Neural cell (in vitro differentiated cells): ENCODE measurements at regions not wholly inside any gene's neighbourhood (a gene's known extent, or its start where the extent isn't known, plus 50 kb on each side); places are given as distances from the start of the nearest gene placed in this dataset.

ENCODE experiments used
- H2AFZ ChIP-seq: fragments of 200-600, 300-800 bp; sonication (generic), shearing (Covaris generic); 2 replicates; pipeline ENCODE4 v1.6.0; 2014; ENCODE audit warnings: low read depth, mild to moderate bottlenecking, antibody characterized with exemption, low read length, moderate library complexity
- H3F3A ChIP-seq: fragments of 200-600 bp; shearing (Covaris generic); 2 replicates; pipeline ENCODE4 v1.6.1; 2016; ENCODE audit warnings: mild to moderate bottlenecking, moderate library complexity, mixed read lengths, antibody characterized with exemption, low read length; ENCODE audit not compliant: insufficient read depth, poor library complexity, severe bottlenecking
- H3K27ac ChIP-seq: fragments of 200-600, 300-800 bp; sonication (generic), shearing (Covaris generic); 2 replicates; pipeline ENCODE4 v1.5.1; 2014; ENCODE audit warnings: mild to moderate bottlenecking, low read length, moderate library complexity
- H3K27me3 ChIP-seq: fragments of 300-800, 200-600 bp; sonication (generic), shearing (Covaris generic); 2 replicates; pipeline ENCODE4 v1.6.0; 2014; ENCODE audit warnings: mild to moderate bottlenecking, low read depth, low read length, moderate library complexity; ENCODE audit not compliant: insufficient read depth
- H3K36me3 ChIP-seq: fragments of 300-800, 200-600 bp; sonication (generic), shearing (Covaris generic); 2 replicates; pipeline ENCODE4 v1.5.1; 2014; ENCODE audit warnings: mild to moderate bottlenecking, antibody characterized with exemption, low read length, moderate library complexity; ENCODE audit not compliant: insufficient read depth
- H3K4me2 ChIP-seq: fragments of 300-800, 200-600 bp; sonication (generic), shearing (Covaris generic); 2 replicates; pipeline ENCODE4 v1.6.0; 2014; ENCODE audit warnings: mild to moderate bottlenecking, low read length
- H3K4me3 ChIP-seq: fragments of 300-800, 200-600 bp; sonication (generic), shearing (Covaris generic); 2 replicates; pipeline ENCODE4 v1.5.1; 2014; ENCODE audit warnings: mild to moderate bottlenecking, low read length, moderate library complexity
- H3K79me2 ChIP-seq: fragments of 200-600 bp; shearing (Covaris generic); replicated peaks from 2 replicates; pipeline ENCODE4 v1.6.0; 2014; ENCODE audit warnings: mild to moderate bottlenecking, low read length, moderate library complexity; ENCODE audit not compliant: insufficient read depth
- H3K9ac ChIP-seq: fragments of 300-800, 200-600 bp; sonication (generic), shearing (Covaris generic); 2 replicates; pipeline ENCODE4 v1.6.1; 2016; ENCODE audit warnings: mild to moderate bottlenecking, low read length, mixed read lengths
- H3K9me2 ChIP-seq: fragments of 200-600 bp; shearing (Covaris generic); 2 replicates; pipeline ENCODE4 v1.6.1; 2016; ENCODE audit warnings: mild to moderate bottlenecking, low read length, mixed read lengths; ENCODE audit not compliant: insufficient read depth
- H3K9me3 ChIP-seq: fragments of 200-600, 300-800 bp; sonication (generic), shearing (Covaris generic); 2 replicates; pipeline ENCODE4 v1.6.1; 2016; ENCODE audit warnings: mild to moderate bottlenecking, mixed run types, low read length, moderate library complexity, mixed read lengths
- H4K20me1 ChIP-seq: fragments of 200-600 bp; shearing (Covaris generic); 2 replicates; pipeline ENCODE4 v1.6.1; 2016; ENCODE audit warnings: mild to moderate bottlenecking, mixed run types; ENCODE audit not compliant: insufficient read depth
- CTCF ChIP-seq: fragments of 450-650 bp; IDR thresholded peaks from 2 replicates; pipeline ENCODE4 v1.5.1; 2014; ENCODE audit warnings: antibody characterized with exemption, mild to moderate bottlenecking, moderate library complexity; ENCODE audit not compliant: poor library complexity, severe bottlenecking
- EP300 ChIP-seq: fragments of 450-650 bp; conservative IDR thresholded peaks from 2 replicates; pipeline ENCODE4 v1.6.1; 2014; ENCODE audit warnings: antibody characterized with exemption, mild to moderate bottlenecking, moderate library complexity; ENCODE audit not compliant: poor library complexity, severe bottlenecking
- EZH2 ChIP-seq: fragments of 200-600, 300-800 bp; shearing (Covaris generic), sonication (generic); IDR thresholded peaks from 2 replicates; pipeline ENCODE4 v1.6.1; 2014; ENCODE audit warnings: antibody characterized with exemption, low read length, borderline replicate concordance, mild to moderate bottlenecking; ENCODE audit not compliant: insufficient read depth, poor library complexity, severe bottlenecking
- MXI1 ChIP-seq: fragments of 450-650 bp; conservative IDR thresholded peaks from 2 replicates; pipeline ENCODE4 v1.6.1; 2014; ENCODE audit warnings: antibody characterized with exemption, mild to moderate bottlenecking; ENCODE audit not compliant: poor library complexity, severe bottlenecking
- POLR2AphosphoS5 ChIP-seq: IDR thresholded peaks from 2 replicates; pipeline ENCODE4 v1.6.1; 2012
- RAD21 ChIP-seq: fragments of 450-650 bp; conservative IDR thresholded peaks from 2 replicates; pipeline ENCODE4 v1.6.1; 2014; ENCODE audit warnings: antibody characterized with exemption, mild to moderate bottlenecking, moderate library complexity
- REST ChIP-seq: IDR thresholded peaks from 2 replicates; pipeline ENCODE4 v1.6.1; 2012; ENCODE audit warnings: borderline replicate concordance
- SMC3 ChIP-seq: fragments of 450-650 bp; conservative IDR thresholded peaks from 2 replicates; pipeline ENCODE4 v1.6.1; 2014; ENCODE audit warnings: antibody characterized with exemption, mild to moderate bottlenecking, moderate library complexity; ENCODE audit not compliant: poor library complexity
- TAF1 ChIP-seq: IDR thresholded peaks from 2 replicates; pipeline ENCODE4 v1.6.1; 2012; ENCODE audit warnings: low read depth

- TF ChIP-seq TAF1: no peak
- no peak for TF ChIP-seq REST
- TF ChIP-seq SMC3: no peak
- TF ChIP-seq EP300: no peak
- TF ChIP-seq CTCF: no peak
- TF ChIP-seq POLR2AphosphoS5: no peak
- TF ChIP-seq MXI1: no peak
- no peak for TF ChIP-seq RAD21
- no peak for TF ChIP-seq EZH2
- Histone ChIP-seq H3K4me2 (no peak overlapping the region), H3K9me3 (no peaks in the 10 kb centered on the region), H3K9me2 (no peaks in the 10 kb centered on the region), H3K4me3 (no peak overlapping the region), H4K20me1 (no peaks in the 10 kb centered on the region), H3K9ac (no peak overlapping the region), H2AFZ (no peak overlapping the region), H3K27me3 (peaks cover 10% of the 10 kb centered on the region), H3K27ac (no peak overlapping the region), H3K36me3 (no peaks in the 10 kb centered on the region), H3F3A (no peaks in the 10 kb centered on the region), H3K79me2 (no peaks in the 10 kb centered on the region)
These were observed 88.2 kb upstream of the BHLHE23 start for GRCh38 chr20:63094767-63095499.

- Histone ChIP-seq H4K20me1 (no peaks in the 10 kb centered on the region), H3F3A (no peaks in the 10 kb centered on the region), H3K27me3 (peaks cover 2% of the 10 kb centered on the region), H3K79me2 (no peaks in the 10 kb centered on the region), H3K27ac (no peak overlapping the region), H3K4me2 (no peak overlapping the region), H3K9ac (no peak overlapping the region), H3K36me3 (no peaks in the 10 kb centered on the region), H3K9me3 (no peaks in the 10 kb centered on the region), H3K9me2 (no peaks in the 10 kb centered on the region), H3K4me3 (no peak overlapping the region), H2AFZ (no peak overlapping the region)
- TF ChIP-seq MXI1: no peak
- TF ChIP-seq TAF1: no peak
- no peak for TF ChIP-seq CTCF
These were observed 87.4 kb upstream of the BHLHE23 start for GRCh38 chr20:63093966-63094766.
